Naive thymus-derived CD4-positive, alpha-beta T cell (primary cell): ENCODE measurements at regions not wholly inside any gene's neighbourhood (a gene's known extent, or its start where the extent isn't known, plus 50 kb on each side); places are given as distances from the start of the nearest gene placed in this dataset.

Source experiments
- ATAC-seq: fragments of 150-1000 bp; cut with Tn5 transposase; 2 replicates; pipeline ENCODE4 v1.10.0; 2021; ENCODE audit warnings: mild to moderate bottlenecking, moderate library complexity
- CTCF ChIA-PET: fragments of 350-600 bp; sonication (Branson Sonifier 250); formaldehyde crosslinking; loops from one replicate; lab custom pipeline; 2021; ENCODE audit warnings: antibody characterized with exemption; lab: Charles Lee
- POLR2A ChIA-PET: fragments of 350-600 bp; sonication (Branson Sonifier 250); formaldehyde crosslinking; loops from one replicate; lab custom pipeline; 2021; ENCODE audit warnings: antibody characterized with exemption, inconsistent platforms; lab: Charles Lee
- DNase-seq, 9 donors: peaks; one replicate each; pipeline versions ENCODE4 v3.0.0 to v3.0.0-alpha.2; 2020 to 2022; ENCODE audit warnings: mixed read lengths in 1 of 9
- H3K27ac ChIP-seq: one replicate; pipeline ENCODE4 v1.7.0; 2013; ENCODE audit warnings: mild to moderate bottlenecking, low read depth, low read length, moderate library complexity
- H3K27me3 ChIP-seq, 2 donors: one replicate each; pipeline ENCODE4 v1.7.0; 2013; ENCODE audit warnings: low read length in 2 of 2, mild to moderate bottlenecking in 2 of 2, moderate library complexity in 2 of 2; ENCODE audit not compliant: control insufficient read depth in 2 of 2, insufficient read depth in 2 of 2
- H3K36me3 ChIP-seq, 3 experiments: 1 replicate in 2 of 3; 2 replicates in 1 of 3; pipeline ENCODE4 v1.7.0; 2013; ENCODE audit warnings: low read length in 3 of 3, mild to moderate bottlenecking in 3 of 3, moderate library complexity in 1 of 3; ENCODE audit not compliant: insufficient read depth in 3 of 3, control insufficient read depth in 2 of 3
- H3K4me1 ChIP-seq, 2 donors: one replicate each; pipeline ENCODE4 v1.7.0; 2013; ENCODE audit warnings: low read length in 2 of 2, mild to moderate bottlenecking in 2 of 2, moderate library complexity in 1 of 2; ENCODE audit not compliant: control insufficient read depth in 2 of 2, insufficient read depth in 2 of 2
- H3K4me3 ChIP-seq: 2 replicates; pipeline ENCODE4 v1.7.0; 2013; ENCODE audit warnings: mild to moderate bottlenecking, low read length
- H3K9me3 ChIP-seq, 3 experiments: 1 replicate in 2 of 3; 2 replicates in 1 of 3; pipeline ENCODE4 v1.7.0; 2013; ENCODE audit warnings: low read length in 3 of 3; ENCODE audit not compliant: control insufficient read depth in 2 of 3
- H3K27ac Mint-ChIP-seq, 9 donors: one replicate each; pipeline ENCODE4 v1.8.0; 2020 to 2022; ENCODE audit warnings: mixed read lengths in 9 of 9, mild to moderate bottlenecking in 8 of 9, moderate library complexity in 5 of 9, inconsistent platforms in 2 of 9
- H3K27me3 Mint-ChIP-seq, 5 donors: one replicate each; pipeline ENCODE4 v1.8.0; 2021 to 2022; ENCODE audit warnings: mixed read lengths in 5 of 5, mild to moderate bottlenecking in 1 of 5
- H3K36me3 Mint-ChIP-seq, 5 donors: one replicate each; pipeline ENCODE4 v1.8.0; 2020 to 2022; ENCODE audit warnings: mixed read lengths in 5 of 5, mild to moderate bottlenecking in 3 of 5, inconsistent platforms in 1 of 5
- H3K4me1 Mint-ChIP-seq, 7 donors: one replicate each; pipeline ENCODE4 v1.8.0; 2020 to 2022; ENCODE audit warnings: mixed read lengths in 7 of 7, mild to moderate bottlenecking in 3 of 7, inconsistent platforms in 1 of 7
- H3K4me3 Mint-ChIP-seq, 10 donors: one replicate each; pipeline ENCODE4 v1.8.0; 2020 to 2022; ENCODE audit warnings: mild to moderate bottlenecking in 10 of 10, mixed read lengths in 10 of 10, moderate library complexity in 6 of 10, inconsistent platforms in 2 of 10
- H3K9me3 Mint-ChIP-seq, 11 donors: one replicate each; pipeline ENCODE4 v1.8.0; 2020 to 2022; ENCODE audit warnings: mixed read lengths in 11 of 11, mild to moderate bottlenecking in 4 of 11, inconsistent platforms in 1 of 11, moderate library complexity in 1 of 11
- intact Hi-C, 2 donors: fragments of 100-400 bp; cut with micrococcal nuclease; formaldehyde crosslinking; loops; one replicate each; pipeline ENCODE4 v1.15.1; 2023

- H3K36me3 ChIP-seq = no peaks in the 10 kb centered on the region
- Mint-ChIP-seq H3K9me3 (peaks cover 0 to 7% (median 0%) of the 10 kb centered on the region in 11 donors), H3K27ac (no peak overlapping the region), H3K4me3 (no peak overlapping the region), H3K36me3 (no peaks in the 10 kb centered on the region), H3K4me1 (no peaks in the 10 kb centered on the region), H3K27me3 (no peaks in the 10 kb centered on the region)
- ChIA-PET POLR2A (no interaction called here), CTCF (no interaction called here)
- H3K27ac ChIP-seq = no peak overlapping the region
- H3K4me1 ChIP-seq = no peaks in the 10 kb centered on the region
- intact Hi-C loops = no loop called here
- no peak for ATAC-seq
- no peaks in the 10 kb centered on the region for H3K27me3 ChIP-seq
- H3K4me3 ChIP-seq = no peak overlapping the region
- no peak for DNase-seq
- no peaks in the 10 kb centered on the region for H3K9me3 ChIP-seq
Measured at GRCh38 chr1:81287411-81288080, 513.2 kb upstream of the ADGRL2 start.

GRCh38 chr1:81270051-81270450, 530.7 kb upstream of the ADGRL2 start:
- ChIA-PET CTCF (no interaction called here), POLR2A (no interaction called here)
- Histone ChIP-seq H3K36me3 (no peaks in the 10 kb centered on the region), H3K4me3 (no peak overlapping the region), H3K27ac (no peak overlapping the region), H3K4me1 (no peaks in the 10 kb centered on the region), H3K9me3 (no peaks in the 10 kb centered on the region), H3K27me3 (no peaks in the 10 kb centered on the region)
- Mint-ChIP-seq H3K4me1 (no peaks in the 10 kb centered on the region), H3K4me3 (no peak overlapping the region), H3K9me3 (peaks cover 0 to 12% (median 0%) of the 10 kb centered on the region in 11 donors), H3K36me3 (no peaks in the 10 kb centered on the region), H3K27me3 (no peaks in the 10 kb centered on the region), H3K27ac (no peak overlapping the region)
- no peak for DNase-seq
- ATAC-seq = no peak
- intact Hi-C loops = no loop called here

DNA sequence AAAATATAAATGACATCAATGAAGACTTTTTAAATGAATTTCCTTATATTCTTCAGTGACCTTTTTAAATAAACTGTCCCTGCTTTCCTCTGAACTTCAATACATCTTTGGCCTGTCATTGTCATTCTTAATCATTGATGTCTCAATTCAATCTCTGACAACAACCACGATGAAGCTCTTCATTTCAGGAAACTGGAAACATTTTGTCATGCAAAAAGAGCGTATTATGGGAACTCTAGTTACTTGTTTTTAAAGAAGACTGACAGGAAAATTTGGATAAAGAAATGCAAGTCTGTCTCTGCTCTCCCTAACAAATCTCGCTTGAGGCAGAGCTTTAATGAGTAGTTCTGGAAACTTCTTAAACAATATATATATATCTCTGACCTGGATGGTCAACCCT, 535.8 kb upstream of the ADGRL2 start:
- Mint-ChIP-seq H3K4me3 (no peak overlapping the region), H3K4me1 (no peaks in the 10 kb centered on the region), H3K9me3 (peaks cover 0 to 4% (median 0%) of the 10 kb centered on the region in 11 donors), H3K27ac (no peak overlapping the region), H3K36me3 (no peaks in the 10 kb centered on the region), H3K27me3 (no peaks in the 10 kb centered on the region)
- no peaks in the 10 kb centered on the region for H3K9me3 ChIP-seq
- CTCF ChIA-PET = no interaction called here
- no peaks in the 10 kb centered on the region for H3K36me3 ChIP-seq
- no peaks in the 10 kb centered on the region for H3K4me1 ChIP-seq
- POLR2A ChIA-PET = no interaction called here
- intact Hi-C loops = no loop called here
- H3K27me3 ChIP-seq = no peaks in the 10 kb centered on the region
- DNase-seq (no peak), ATAC-seq (no peak)
- no peak overlapping the region for H3K4me3 ChIP-seq
- no peak overlapping the region for H3K27ac ChIP-seq

- no peak overlapping the region for H3K27ac Mint-ChIP-seq
- H3K27me3 ChIP-seq = no peaks in the 10 kb centered on the region
- ChIA-PET CTCF (no interaction called here), POLR2A (no interaction called here)
- H3K36me3 ChIP-seq = no peaks in the 10 kb centered on the region
- H3K9me3 Mint-ChIP-seq = peaks cover 0 to 5% (median 0%) of the 10 kb centered on the region in 11 donors
- H3K4me1 ChIP-seq = no peaks in the 10 kb centered on the region
- H3K36me3 Mint-ChIP-seq = no peaks in the 10 kb centered on the region
- ATAC-seq (no peak), DNase-seq (no peak)
- H3K4me3 ChIP-seq = no peak overlapping the region
- intact Hi-C loops = no loop called here
- H3K4me3 Mint-ChIP-seq = no peak overlapping the region
- H3K27ac ChIP-seq = no peak overlapping the region
- H3K4me1 Mint-ChIP-seq = no peaks in the 10 kb centered on the region
- no peaks in the 10 kb centered on the region for H3K27me3 Mint-ChIP-seq
- no peaks in the 10 kb centered on the region for H3K9me3 ChIP-seq
Measured at GRCh38 chr1:81259625-81260411, 540.9 kb upstream of the ADGRL2 start.

DNA sequence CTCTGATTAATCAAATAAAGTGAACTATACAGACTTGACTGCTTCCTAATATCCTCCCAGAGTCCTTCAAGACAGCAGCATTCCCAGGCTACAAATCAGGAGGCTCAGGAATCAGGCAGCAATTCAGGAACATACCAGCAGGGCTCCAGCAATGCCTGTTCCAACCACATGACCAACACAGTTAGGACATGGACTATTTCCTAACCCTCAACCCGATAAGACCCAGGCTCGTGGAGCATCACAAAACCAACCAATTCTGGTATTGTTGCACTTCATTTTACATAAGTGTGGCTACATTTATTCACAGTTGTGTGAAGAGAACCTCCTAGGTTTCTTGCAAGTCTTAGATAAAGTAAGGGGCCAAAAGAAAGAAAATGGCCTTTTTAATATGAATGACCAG, 546.2 kb upstream of the ADGRL2 start:
- H3K27me3 Mint-ChIP-seq = no peaks in the 10 kb centered on the region
- ChIA-PET POLR2A (no interaction called here), CTCF (no interaction called here)
- H3K36me3 Mint-ChIP-seq = no peaks in the 10 kb centered on the region
- Histone ChIP-seq H3K4me1 (no peaks in the 10 kb centered on the region), H3K9me3 (no peaks in the 10 kb centered on the region), H3K36me3 (no peaks in the 10 kb centered on the region), H3K27me3 (no peaks in the 10 kb centered on the region), H3K27ac (no peak overlapping the region), H3K4me3 (no peak overlapping the region)
- no peak overlapping the region for H3K27ac Mint-ChIP-seq
- intact Hi-C loops = no loop called here
- no peaks in the 10 kb centered on the region for H3K4me1 Mint-ChIP-seq
- DNase-seq (no peak), ATAC-seq (no peak)
- H3K9me3 Mint-ChIP-seq = peaks cover 0 to 7% (median 0%) of the 10 kb centered on the region in 11 donors
- H3K4me3 Mint-ChIP-seq = no peak overlapping the region

GRCh38 chr1:81254068-81254467, 546.7 kb upstream of the ADGRL2 start:
- POLR2A ChIA-PET = no interaction called here
- intact Hi-C loops = no loop called here
- Mint-ChIP-seq H3K4me3 (no peak overlapping the region), H3K36me3 (no peaks in the 10 kb centered on the region), H3K9me3 (peaks cover 0 to 12% (median 2%) of the 10 kb centered on the region in 11 donors), H3K27ac (no peak overlapping the region), H3K4me1 (no peaks in the 10 kb centered on the region), H3K27me3 (no peaks in the 10 kb centered on the region)
- no peak for DNase-seq
- ATAC-seq = no peak
- Histone ChIP-seq H3K4me3 (no peak overlapping the region), H3K36me3 (no peaks in the 10 kb centered on the region), H3K27ac (no peak overlapping the region), H3K4me1 (no peaks in the 10 kb centered on the region), H3K27me3 (no peaks in the 10 kb centered on the region), H3K9me3 (no peaks in the 10 kb centered on the region)
- CTCF ChIA-PET = no interaction called here
